OCI-LY3 (cell line): ENCODE measurements at regions not wholly inside any gene's neighbourhood (a gene's known extent, or its start where the extent isn't known, plus 50 kb on each side); places are given as distances from the start of the nearest gene placed in this dataset.

ENCODE experiments used
- H2AFZ ChIP-seq: fragments of 200-600, 300-600 bp; shearing (Covaris generic); 2 replicates; pipeline ENCODE4 v1.6.0; 2014; ENCODE audit warnings: antibody characterized with exemption, low read depth, low read length
- H3K27ac ChIP-seq: fragments of 200-600, 300-600 bp; sonication (generic); 2 replicates; pipeline ENCODE4 v1.5.1; 2014; ENCODE audit warnings: mild to moderate bottlenecking, low read length, moderate library complexity, mixed read lengths
- H3K27me3 ChIP-seq: fragments of 200-600, 300-600 bp; sonication (generic); 2 replicates; pipeline ENCODE4 v1.6.1; 2014; ENCODE audit warnings: low read depth, low read length, mixed read lengths
- H3K36me3 ChIP-seq: fragments of 200-600, 300-600 bp; sonication (generic); replicated peaks from 2 replicates; pipeline ENCODE3; 2014; ENCODE audit warnings: low read depth, low read length, mixed read lengths
- H3K4me1 ChIP-seq: fragments of 300-600, 200-600 bp; sonication (generic); 2 replicates; pipeline ENCODE4 v1.6.1; 2014; ENCODE audit warnings: low read length, mixed read lengths
- H3K4me2 ChIP-seq: fragments of 200-600, 300-600 bp; sonication (generic); 2 replicates; pipeline ENCODE4 v1.6.1; 2014; ENCODE audit warnings: low read length, mixed read lengths
- H3K4me3 ChIP-seq: fragments of 300-600, 200-600 bp; sonication (generic); 2 replicates; pipeline ENCODE4 v1.5.1; 2014; ENCODE audit warnings: antibody characterized with exemption, mild to moderate bottlenecking, low read length, moderate library complexity
- H3K79me2 ChIP-seq: fragments of 300-600, 200-600 bp; shearing (Covaris generic); 2 replicates; pipeline ENCODE4 v1.6.1; 2014; ENCODE audit warnings: mild to moderate bottlenecking, low read length, mixed read lengths
- H3K9ac ChIP-seq: fragments of 300-600, 200-600 bp; shearing (Covaris generic); 2 replicates; pipeline ENCODE4 v1.6.0; 2014; ENCODE audit warnings: mild to moderate bottlenecking, low read length, moderate library complexity
- H3K9me3 ChIP-seq: fragments of 200-600, 300-600 bp; shearing (Covaris generic); 2 replicates; pipeline ENCODE4 v1.6.1; 2014; ENCODE audit warnings: low read length, mixed read lengths; ENCODE audit not compliant: insufficient read depth
- H4K20me1 ChIP-seq: fragments of 200-600, 300-600 bp; sonication (generic); 2 replicates; pipeline ENCODE4 v1.6.1; 2016; ENCODE audit warnings: low read length, mixed read lengths; ENCODE audit not compliant: insufficient read depth
- EZH2phosphoT487 ChIP-seq: fragments of 200-600 bp; shearing (Covaris generic); IDR thresholded peaks from 2 replicates; pipeline ENCODE4 v1.6.1; 2018; ENCODE audit warnings: antibody characterized with exemption, mixed run types, low read depth
- TF ChIP-seq, protein P1 (sequence below): fragments of 200-600, 300-600 bp; sonication (generic); IDR thresholded peaks from 2 replicates; pipeline ENCODE4 v1.5.1; 2014; ENCODE audit warnings: antibody characterized with exemption, low read length, low read depth

GRCh38 chr9:89799221-89799620 is 194.4 kb downstream of the GADD45G start:
- H3K36me3 ChIP-seq, result no peaks in the 10 kb centered on the region
- no peak overlapping the region for H2AFZ ChIP-seq
- no peak overlapping the region for H3K9ac ChIP-seq
- no peaks in the 10 kb centered on the region for H3K9me3 ChIP-seq
- no peak overlapping the region for H3K4me3 ChIP-seq
- 0 out of 2 replicates have a peak, but pooled peaks cover 2% of the 10 kb centered on the region for H3K27me3 ChIP-seq
- peaks cover 13% of the 10 kb centered on the region; the same call in 1 of the 2 replicates for H3K4me1 ChIP-seq
- no peaks in the 10 kb centered on the region for H4K20me1 ChIP-seq
- TF ChIP-seq, protein P1, sequence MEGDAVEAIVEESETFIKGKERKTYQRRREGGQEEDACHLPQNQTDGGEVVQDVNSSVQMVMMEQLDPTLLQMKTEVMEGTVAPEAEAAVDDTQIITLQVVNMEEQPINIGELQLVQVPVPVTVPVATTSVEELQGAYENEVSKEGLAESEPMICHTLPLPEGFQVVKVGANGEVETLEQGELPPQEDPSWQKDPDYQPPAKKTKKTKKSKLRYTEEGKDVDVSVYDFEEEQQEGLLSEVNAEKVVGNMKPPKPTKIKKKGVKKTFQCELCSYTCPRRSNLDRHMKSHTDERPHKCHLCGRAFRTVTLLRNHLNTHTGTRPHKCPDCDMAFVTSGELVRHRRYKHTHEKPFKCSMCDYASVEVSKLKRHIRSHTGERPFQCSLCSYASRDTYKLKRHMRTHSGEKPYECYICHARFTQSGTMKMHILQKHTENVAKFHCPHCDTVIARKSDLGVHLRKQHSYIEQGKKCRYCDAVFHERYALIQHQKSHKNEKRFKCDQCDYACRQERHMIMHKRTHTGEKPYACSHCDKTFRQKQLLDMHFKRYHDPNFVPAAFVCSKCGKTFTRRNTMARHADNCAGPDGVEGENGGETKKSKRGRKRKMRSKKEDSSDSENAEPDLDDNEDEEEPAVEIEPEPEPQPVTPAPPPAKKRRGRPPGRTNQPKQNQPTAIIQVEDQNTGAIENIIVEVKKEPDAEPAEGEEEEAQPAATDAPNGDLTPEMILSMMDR, result no peak
- no peak for TF ChIP-seq EZH2phosphoT487
- H3K79me2 ChIP-seq, result no peaks in the 10 kb centered on the region
- H3K27ac ChIP-seq, result no peak overlapping the region
- no peak overlapping the region for H3K4me2 ChIP-seq

DNA sequence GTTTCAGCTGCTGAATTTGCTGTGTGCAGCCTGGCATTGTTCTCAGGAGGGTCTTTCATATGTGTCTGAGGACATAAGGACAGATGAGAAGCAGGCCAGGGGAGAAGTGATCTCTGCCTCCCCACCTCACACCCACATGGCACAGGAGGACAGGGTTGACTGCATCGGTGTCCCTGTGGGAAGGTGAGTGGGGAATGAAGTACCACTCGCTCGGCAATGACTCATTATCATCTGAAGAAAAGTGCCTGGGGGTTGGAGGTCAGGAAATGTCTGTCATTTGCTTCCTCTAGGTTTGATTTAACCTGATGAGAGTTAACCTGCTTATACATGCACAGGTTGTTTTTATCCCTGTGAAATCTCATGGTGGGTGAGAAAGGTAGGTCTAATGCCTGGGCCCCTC is 195.0 kb downstream of the GADD45G start:
- no peak overlapping the region for H3K9ac ChIP-seq
- H3K4me1 ChIP-seq, result peaks cover 12% of the 10 kb centered on the region; the same call in 1 of the 2 replicates
- H3K79me2 ChIP-seq, result no peaks in the 10 kb centered on the region
- H3K9me3 ChIP-seq, result no peaks in the 10 kb centered on the region
- H4K20me1 ChIP-seq, result no peaks in the 10 kb centered on the region
- H3K4me2 ChIP-seq, result no peak overlapping the region
- H3K27ac ChIP-seq, result no peak overlapping the region
- no peaks in the 10 kb centered on the region for H3K36me3 ChIP-seq
- no peak overlapping the region for H3K4me3 ChIP-seq
- TF ChIP-seq, protein P1, result no peak
- TF ChIP-seq EZH2phosphoT487, result no peak
- H2AFZ ChIP-seq, result no peak overlapping the region
- 0 out of 2 replicates have a peak, but pooled peaks cover 2% of the 10 kb centered on the region for H3K27me3 ChIP-seq

DNA sequence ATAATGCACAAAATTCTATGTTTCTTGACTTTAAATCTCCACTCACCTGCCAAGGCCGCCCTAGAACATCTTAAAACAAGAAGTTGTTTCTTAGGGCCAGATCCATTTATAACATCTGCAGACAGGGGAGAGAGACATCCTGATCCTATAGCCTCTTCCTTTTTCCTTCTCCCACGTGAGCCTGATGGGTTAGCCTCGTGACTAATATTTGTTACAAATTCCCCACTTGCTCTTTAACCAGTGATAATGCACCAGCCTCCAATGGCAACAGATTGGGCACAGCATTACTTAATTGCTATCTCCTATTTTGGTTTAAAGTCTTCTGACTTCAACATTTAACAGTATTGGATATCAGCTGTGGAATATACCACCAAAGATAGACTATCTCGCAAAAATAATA is 196.5 kb downstream of the GADD45G start:
- TF ChIP-seq, protein P1, result no peak
- no peak for TF ChIP-seq EZH2phosphoT487
- Histone ChIP-seq H3K4me2 (no peak overlapping the region), H3K27me3 (0 out of 2 replicates have a peak, but pooled peaks cover 2% of the 10 kb centered on the region), H3K9me3 (no peaks in the 10 kb centered on the region), H3K27ac (no peak overlapping the region), H3K36me3 (no peaks in the 10 kb centered on the region), H3K9ac (no peak overlapping the region), H2AFZ (no peak overlapping the region), H3K4me1 (peaks cover 12% of the 10 kb centered on the region; the same call in 1 of the 2 replicates), H3K79me2 (no peaks in the 10 kb centered on the region), H3K4me3 (no peak overlapping the region), H4K20me1 (no peaks in the 10 kb centered on the region)

DNA sequence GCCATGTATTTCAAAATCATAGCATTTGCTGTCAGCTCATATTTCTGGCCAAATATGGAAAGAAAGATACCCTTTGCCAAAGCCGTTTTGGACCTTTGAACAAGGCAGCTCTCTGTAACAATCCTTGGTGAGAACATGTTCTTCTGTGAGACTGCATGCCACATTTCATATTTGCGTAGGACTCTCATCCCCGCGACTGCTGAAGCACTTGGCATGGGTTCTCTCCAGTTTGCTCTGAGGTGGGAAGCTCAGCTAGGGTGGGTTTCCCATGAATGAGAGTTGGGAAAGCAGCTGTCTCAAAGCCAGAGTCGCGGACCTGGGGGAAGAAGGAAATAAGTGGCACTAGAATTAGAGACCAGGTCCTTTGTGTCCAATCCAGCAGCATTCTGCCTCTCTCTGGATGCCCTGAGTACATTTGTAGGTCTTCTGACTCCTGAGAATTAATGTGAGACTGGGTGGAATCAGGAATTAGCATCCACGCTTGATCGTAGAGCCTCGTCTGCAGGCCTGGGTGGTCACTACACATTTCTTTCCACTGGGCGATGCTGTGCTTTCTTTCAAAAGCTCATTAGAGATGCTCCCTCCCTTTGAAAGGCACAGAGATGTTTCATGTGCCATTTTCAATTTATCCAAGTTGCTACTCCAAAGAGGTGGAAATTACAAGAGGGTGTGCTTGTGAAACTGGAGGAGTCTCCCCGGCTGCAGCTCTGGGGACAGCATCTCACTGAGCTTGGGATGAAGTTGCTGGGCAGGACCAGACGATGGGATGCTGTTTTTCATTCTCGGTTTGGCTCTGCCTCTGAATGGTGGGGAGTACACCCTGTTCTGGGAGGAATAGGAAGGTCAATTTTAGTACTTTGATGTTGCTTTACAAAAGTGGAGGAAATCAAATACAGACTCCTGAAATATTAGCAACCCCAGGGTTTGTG is 197.2 kb downstream of the GADD45G start:
- Histone ChIP-seq H3K79me2 (no peaks in the 10 kb centered on the region), H3K27ac (no peak overlapping the region), H3K4me1 (peaks cover 12% of the 10 kb centered on the region; the same call in 1 of the 2 replicates), H3K4me2 (no peak overlapping the region), H3K36me3 (no peaks in the 10 kb centered on the region), H3K9ac (no peak overlapping the region), H3K27me3 (0 out of 2 replicates have a peak, but pooled peaks cover 2% of the 10 kb centered on the region), H2AFZ (no peak overlapping the region), H4K20me1 (no peaks in the 10 kb centered on the region), H3K4me3 (no peak overlapping the region), H3K9me3 (no peaks in the 10 kb centered on the region)
- TF ChIP-seq, protein P1, result no peak
- TF ChIP-seq EZH2phosphoT487, result no peak
